Liver (tissue), 8 donors: ENCODE measurements at regions not wholly inside any gene's neighbourhood (a gene's known extent, or its start where the extent isn't known, plus 50 kb on each side); places are given as distances from the start of the nearest gene placed in this dataset.

Source experiments
- DNase-seq: peaks from one replicate; pipeline ENCODE4 v3.0.0-alpha.2; 2017; ENCODE audit warnings: low spot score
- H3K27ac ChIP-seq, 2 donors: one replicate each; pipeline ENCODE4 v1.7.0; 2013; ENCODE audit warnings: inconsistent platforms in 2 of 2, low read length in 2 of 2, control low read depth in 1 of 2, low read depth in 1 of 2, mild to moderate bottlenecking in 1 of 2
- H3K27me3 ChIP-seq, 4 donors: one replicate each; pipeline versions ENCODE4 v1.6.1 to v1.7.0; 2013; ENCODE audit warnings: low read length in 3 of 4, inconsistent platforms in 1 of 4, mild to moderate bottlenecking in 1 of 4, moderate library complexity in 1 of 4; ENCODE audit not compliant: control insufficient read depth in 4 of 4, insufficient read depth in 4 of 4
- H3K36me3 ChIP-seq, 4 donors: one replicate each; pipeline versions ENCODE4 v1.6.1 to v1.7.0; 2013; ENCODE audit warnings: low read length in 3 of 4, mild to moderate bottlenecking in 3 of 4, low read depth in 1 of 4, moderate library complexity in 1 of 4; ENCODE audit not compliant: control insufficient read depth in 4 of 4, insufficient read depth in 3 of 4
- H3K4me1 ChIP-seq, 4 donors: one replicate each; pipeline versions ENCODE4 v1.6.1 to v1.7.0; 2013; ENCODE audit warnings: low read length in 3 of 4, mild to moderate bottlenecking in 3 of 4, moderate library complexity in 1 of 4; ENCODE audit not compliant: control insufficient read depth in 4 of 4, insufficient read depth in 4 of 4
- H3K4me3 ChIP-seq, 3 donors: one replicate each; pipeline versions ENCODE4 v1.6.1 to v1.7.0; 2013; ENCODE audit warnings: low read length in 3 of 3, control low read depth in 1 of 3, low read depth in 1 of 3, mild to moderate bottlenecking in 1 of 3
- H3K9ac ChIP-seq, 2 donors: one replicate each; pipeline ENCODE4 v1.7.0; 2013; ENCODE audit warnings: low read length in 2 of 2, mild to moderate bottlenecking in 2 of 2, moderate library complexity in 2 of 2, control low read depth in 1 of 2, low read depth in 1 of 2
- H3K9me3 ChIP-seq, 4 donors: one replicate each; pipeline versions ENCODE4 v1.6.1 to v1.7.0; 2013; ENCODE audit warnings: low read length in 3 of 4; ENCODE audit not compliant: control insufficient read depth in 4 of 4
- EGR1 ChIP-seq, 2 donors: IDR thresholded peaks; 2 replicates each; pipeline ENCODE4 v1.6.1; 2016 to 2018; ENCODE audit warnings: antibody characterized with exemption in 2 of 2, low read depth in 2 of 2
- FOXA1 ChIP-seq: IDR thresholded peaks from 2 replicates; pipeline ENCODE4 v1.6.1; 2016; ENCODE audit warnings: antibody characterized with exemption
- FOXA2 ChIP-seq: IDR thresholded peaks from 2 replicates; pipeline ENCODE4 v1.6.1; 2016; ENCODE audit warnings: antibody characterized with exemption
- GABPA ChIP-seq, 2 donors: IDR thresholded peaks in 1 of 2; conservative IDR thresholded peaks in 1 of 2; 2 replicates each; pipeline ENCODE4 v1.6.1; 2016; ENCODE audit warnings: antibody characterized with exemption in 2 of 2, mild to moderate bottlenecking in 1 of 2, moderate library complexity in 1 of 2
- HNF4A ChIP-seq, 2 donors: conservative IDR thresholded peaks; 2 replicates each; pipeline ENCODE4 v1.6.1; 2016; ENCODE audit warnings: antibody characterized with exemption in 2 of 2, mild to moderate bottlenecking in 2 of 2
- HNF4G ChIP-seq: IDR thresholded peaks from 2 replicates; pipeline ENCODE4 v1.6.1; 2016; ENCODE audit warnings: antibody characterized with exemption
- JUND ChIP-seq, 2 donors: IDR thresholded peaks; 2 replicates each; pipeline ENCODE4 v1.6.1; 2016; ENCODE audit warnings: antibody characterized with exemption in 2 of 2
- NR2F2 ChIP-seq: IDR thresholded peaks from 2 replicates; pipeline ENCODE4 v1.6.1; 2016; ENCODE audit warnings: antibody characterized with exemption
- RAD21 ChIP-seq, 2 donors: IDR thresholded peaks; 2 replicates each; pipeline ENCODE4 v1.6.1; 2016; ENCODE audit warnings: antibody characterized with exemption in 2 of 2, mild to moderate bottlenecking in 2 of 2
- RXRA ChIP-seq, 2 donors: IDR thresholded peaks; 2 replicates each; pipeline ENCODE4 v1.6.1; 2017 to 2018; ENCODE audit warnings: antibody characterized with exemption in 2 of 2, mild to moderate bottlenecking in 1 of 2
- SP1 ChIP-seq: IDR thresholded peaks from 2 replicates; pipeline ENCODE4 v1.6.1; 2018; ENCODE audit warnings: antibody characterized with exemption, mild to moderate bottlenecking
- TAF1 ChIP-seq: conservative IDR thresholded peaks from 2 replicates; pipeline ENCODE4 v1.6.1; 2016; ENCODE audit warnings: antibody characterized with exemption, mild to moderate bottlenecking
- YY1 ChIP-seq: IDR thresholded peaks from 2 replicates; pipeline ENCODE4 v1.6.1; 2016; ENCODE audit warnings: antibody characterized with exemption, mild to moderate bottlenecking
- WGBS: extraction: QIAGEN DNeasy Blood & Tissue Kit; methylation state at CpG from one replicate; pipeline ENCODE4 v1.1.7; 2013; 5-methylcytosine and 5-hydroxymethylcytosine counted together
- TF ChIP-seq, protein P1 (sequence below): fragments of 150-350 bp; IDR thresholded peaks from 2 replicates; pipeline ENCODE4 v1.5.1; 2017; ENCODE audit warnings: improper control_type of control experiment, low read depth, low read length; ENCODE audit not compliant: missing input control
- TF ChIP-seq, protein P2 (sequence below): IDR thresholded peaks from 2 replicates; pipeline ENCODE4 v1.6.1; 2016; ENCODE audit warnings: antibody characterized with exemption
- TF ChIP-seq, protein P3 (sequence below): IDR thresholded peaks from 2 replicates; pipeline ENCODE4 v1.6.1; 2016; ENCODE audit warnings: antibody characterized with exemption
- TF ChIP-seq, protein P4 (sequence below): IDR thresholded peaks from 2 replicates; pipeline ENCODE4 v1.6.1; 2016; ENCODE audit warnings: antibody characterized with exemption
- TF ChIP-seq, protein P5 (sequence below): IDR thresholded peaks from 2 replicates; pipeline ENCODE4 v1.6.1; 2016; ENCODE audit warnings: antibody characterized with exemption, mild to moderate bottlenecking
- donor health status: healthy.
- donor health status: healthy.
- donor health status: healthy.
- donor health status: healthy.
- donor health status: healthy.

DNA sequence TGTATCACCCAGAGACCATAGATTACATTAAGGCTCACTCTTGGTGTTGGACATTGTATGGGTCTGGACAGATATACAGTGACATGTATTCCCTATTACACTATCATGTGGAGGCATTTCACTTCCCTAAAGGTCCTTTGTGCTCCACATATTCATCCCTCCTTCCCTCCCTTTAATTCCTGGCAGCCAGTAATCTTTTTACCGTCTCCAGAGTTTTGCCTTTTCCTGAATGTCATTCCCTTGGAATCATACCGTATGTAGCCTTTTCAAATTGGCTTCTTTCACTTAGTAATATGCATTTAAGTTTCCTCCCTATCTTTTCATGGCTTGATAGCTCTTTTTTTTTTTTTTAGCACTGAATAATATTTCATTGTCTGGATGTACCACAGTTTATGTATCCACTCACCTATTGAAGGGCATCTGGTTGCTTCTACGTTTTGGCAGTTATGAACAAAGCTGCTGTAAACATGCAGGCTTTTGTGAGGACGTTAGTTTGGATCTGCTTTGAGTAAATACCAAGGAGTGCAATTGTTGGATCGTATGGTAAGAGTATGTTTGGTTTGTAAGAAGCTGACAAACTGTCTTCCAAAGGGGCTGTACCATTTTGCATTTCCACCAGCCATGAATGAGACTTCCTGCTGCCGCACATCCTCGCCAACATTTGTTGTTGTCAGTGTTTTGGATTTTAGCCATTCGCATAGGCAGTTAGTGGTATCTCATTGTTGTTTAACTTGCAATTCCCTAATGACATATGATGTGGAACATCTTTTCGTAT is 122.1 kb upstream of the SMIM23 start:
- Histone ChIP-seq H3K27me3 (no peaks in the 10 kb centered on the region), H3K4me3 (no peak overlapping the region), H3K36me3 (no peaks in the 10 kb centered on the region), H3K9me3 (peaks cover 0 to 2% (median 0%) of the 10 kb centered on the region in 4 donors), H3K27ac (no peak overlapping the region), H3K9ac (no peak overlapping the region), H3K4me1 (no peaks in the 10 kb centered on the region)
- TF ChIP-seq HNF4G (no peak), SP1 (no peak), RXRA (IDR thresholded peaks at IDR 0.05) (no peak), EGR1 (IDR thresholded peaks at IDR 0.05; ENCODE audit: low read depth in 2 of 2) (no peak), NR2F2 (no peak), YY1 (no peak), TAF1 (no peak), FOXA1 (no peak), FOXA2 (no peak), RAD21 (IDR thresholded peaks at IDR 0.05) (no peak), GABPA (IDR thresholded peaks at IDR 0.05 in 1 of 2, conservative IDR thresholded peaks at IDR 0.05 in 1 of 2) (no peak), HNF4A (conservative IDR thresholded peaks at IDR 0.05) (no peak), JUND (IDR thresholded peaks at IDR 0.05) (no peak)
- TF ChIP-seq, protein P1, sequence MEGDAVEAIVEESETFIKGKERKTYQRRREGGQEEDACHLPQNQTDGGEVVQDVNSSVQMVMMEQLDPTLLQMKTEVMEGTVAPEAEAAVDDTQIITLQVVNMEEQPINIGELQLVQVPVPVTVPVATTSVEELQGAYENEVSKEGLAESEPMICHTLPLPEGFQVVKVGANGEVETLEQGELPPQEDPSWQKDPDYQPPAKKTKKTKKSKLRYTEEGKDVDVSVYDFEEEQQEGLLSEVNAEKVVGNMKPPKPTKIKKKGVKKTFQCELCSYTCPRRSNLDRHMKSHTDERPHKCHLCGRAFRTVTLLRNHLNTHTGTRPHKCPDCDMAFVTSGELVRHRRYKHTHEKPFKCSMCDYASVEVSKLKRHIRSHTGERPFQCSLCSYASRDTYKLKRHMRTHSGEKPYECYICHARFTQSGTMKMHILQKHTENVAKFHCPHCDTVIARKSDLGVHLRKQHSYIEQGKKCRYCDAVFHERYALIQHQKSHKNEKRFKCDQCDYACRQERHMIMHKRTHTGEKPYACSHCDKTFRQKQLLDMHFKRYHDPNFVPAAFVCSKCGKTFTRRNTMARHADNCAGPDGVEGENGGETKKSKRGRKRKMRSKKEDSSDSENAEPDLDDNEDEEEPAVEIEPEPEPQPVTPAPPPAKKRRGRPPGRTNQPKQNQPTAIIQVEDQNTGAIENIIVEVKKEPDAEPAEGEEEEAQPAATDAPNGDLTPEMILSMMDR: no peak
- TF ChIP-seq, protein P2, sequence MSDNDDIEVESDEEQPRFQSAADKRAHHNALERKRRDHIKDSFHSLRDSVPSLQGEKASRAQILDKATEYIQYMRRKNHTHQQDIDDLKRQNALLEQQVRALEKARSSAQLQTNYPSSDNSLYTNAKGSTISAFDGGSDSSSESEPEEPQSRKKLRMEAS: no peak
- TF ChIP-seq, protein P3, sequence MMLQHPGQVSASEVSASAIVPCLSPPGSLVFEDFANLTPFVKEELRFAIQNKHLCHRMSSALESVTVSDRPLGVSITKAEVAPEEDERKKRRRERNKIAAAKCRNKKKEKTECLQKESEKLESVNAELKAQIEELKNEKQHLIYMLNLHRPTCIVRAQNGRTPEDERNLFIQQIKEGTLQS: no peak
- TF ChIP-seq, protein P4, sequence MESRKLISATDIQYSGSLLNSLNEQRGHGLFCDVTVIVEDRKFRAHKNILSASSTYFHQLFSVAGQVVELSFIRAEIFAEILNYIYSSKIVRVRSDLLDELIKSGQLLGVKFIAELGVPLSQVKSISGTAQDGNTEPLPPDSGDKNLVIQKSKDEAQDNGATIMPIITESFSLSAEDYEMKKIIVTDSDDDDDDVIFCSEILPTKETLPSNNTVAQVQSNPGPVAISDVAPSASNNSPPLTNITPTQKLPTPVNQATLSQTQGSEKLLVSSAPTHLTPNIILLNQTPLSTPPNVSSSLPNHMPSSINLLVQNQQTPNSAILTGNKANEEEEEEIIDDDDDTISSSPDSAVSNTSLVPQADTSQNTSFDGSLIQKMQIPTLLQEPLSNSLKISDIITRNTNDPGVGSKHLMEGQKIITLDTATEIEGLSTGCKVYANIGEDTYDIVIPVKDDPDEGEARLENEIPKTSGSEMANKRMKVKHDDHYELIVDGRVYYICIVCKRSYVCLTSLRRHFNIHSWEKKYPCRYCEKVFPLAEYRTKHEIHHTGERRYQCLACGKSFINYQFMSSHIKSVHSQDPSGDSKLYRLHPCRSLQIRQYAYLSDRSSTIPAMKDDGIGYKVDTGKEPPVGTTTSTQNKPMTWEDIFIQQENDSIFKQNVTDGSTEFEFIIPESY: no peak
- TF ChIP-seq, protein P5, sequence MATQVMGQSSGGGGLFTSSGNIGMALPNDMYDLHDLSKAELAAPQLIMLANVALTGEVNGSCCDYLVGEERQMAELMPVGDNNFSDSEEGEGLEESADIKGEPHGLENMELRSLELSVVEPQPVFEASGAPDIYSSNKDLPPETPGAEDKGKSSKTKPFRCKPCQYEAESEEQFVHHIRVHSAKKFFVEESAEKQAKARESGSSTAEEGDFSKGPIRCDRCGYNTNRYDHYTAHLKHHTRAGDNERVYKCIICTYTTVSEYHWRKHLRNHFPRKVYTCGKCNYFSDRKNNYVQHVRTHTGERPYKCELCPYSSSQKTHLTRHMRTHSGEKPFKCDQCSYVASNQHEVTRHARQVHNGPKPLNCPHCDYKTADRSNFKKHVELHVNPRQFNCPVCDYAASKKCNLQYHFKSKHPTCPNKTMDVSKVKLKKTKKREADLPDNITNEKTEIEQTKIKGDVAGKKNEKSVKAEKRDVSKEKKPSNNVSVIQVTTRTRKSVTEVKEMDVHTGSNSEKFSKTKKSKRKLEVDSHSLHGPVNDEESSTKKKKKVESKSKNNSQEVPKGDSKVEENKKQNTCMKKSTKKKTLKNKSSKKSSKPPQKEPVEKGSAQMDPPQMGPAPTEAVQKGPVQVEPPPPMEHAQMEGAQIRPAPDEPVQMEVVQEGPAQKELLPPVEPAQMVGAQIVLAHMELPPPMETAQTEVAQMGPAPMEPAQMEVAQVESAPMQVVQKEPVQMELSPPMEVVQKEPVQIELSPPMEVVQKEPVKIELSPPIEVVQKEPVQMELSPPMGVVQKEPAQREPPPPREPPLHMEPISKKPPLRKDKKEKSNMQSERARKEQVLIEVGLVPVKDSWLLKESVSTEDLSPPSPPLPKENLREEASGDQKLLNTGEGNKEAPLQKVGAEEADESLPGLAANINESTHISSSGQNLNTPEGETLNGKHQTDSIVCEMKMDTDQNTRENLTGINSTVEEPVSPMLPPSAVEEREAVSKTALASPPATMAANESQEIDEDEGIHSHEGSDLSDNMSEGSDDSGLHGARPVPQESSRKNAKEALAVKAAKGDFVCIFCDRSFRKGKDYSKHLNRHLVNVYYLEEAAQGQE: no peak
- 85% methylated on average over 9 of the region's 9 CpGs for WGBS
- no peak for DNase-seq
